NT2/D1 (cell line): ENCODE measurements at regions not wholly inside any gene's neighbourhood (a gene's known extent, or its start where the extent isn't known, plus 50 kb on each side); places are given as distances from the start of the nearest gene placed in this dataset.
"Not testable (repeated sequence)": the region's sequence is repeated elsewhere in the genome, so short reads cannot be mapped to it uniquely, and the experiment has no call there.

Source experiments
- DNase-seq: peaks from one replicate; pipeline ENCODE4 v3.0.0-alpha.2; 2011; ENCODE audit warnings: low read depth, low spot score
- H3K27me3 ChIP-seq: 2 replicates; pipeline ENCODE4 v1.6.0; 2011; ENCODE audit warnings: mild to moderate bottlenecking; ENCODE audit not compliant: insufficient read length, insufficient read depth
- H3K36me3 ChIP-seq: 2 replicates; pipeline ENCODE4 v1.6.1; 2011; ENCODE audit warnings: mild to moderate bottlenecking, low read length, mixed read lengths; ENCODE audit not compliant: insufficient read depth, insufficient read length
- H3K4me1 ChIP-seq: 2 replicates; pipeline ENCODE4 v1.5.1; 2011; ENCODE audit not compliant: insufficient read depth, insufficient read length
- H3K4me3 ChIP-seq: 2 replicates; pipeline ENCODE4 v1.5.1; 2011; ENCODE audit warnings: low read depth; ENCODE audit not compliant: insufficient read length
- H3K9ac ChIP-seq: 2 replicates; pipeline ENCODE4 v1.6.0; 2011; ENCODE audit warnings: low read depth; ENCODE audit not compliant: insufficient read length
- H3K9me3 ChIP-seq: 2 replicates; pipeline ENCODE4 v1.5.1; 2011; ENCODE audit warnings: mild to moderate bottlenecking, low read length; ENCODE audit not compliant: insufficient read depth
- SUZ12 ChIP-seq: IDR thresholded peaks from 2 replicates; pipeline ENCODE4 v1.6.1; 2011; ENCODE audit not compliant: insufficient read length, insufficient read depth; ENCODE audit errors: extremely low read depth
- YY1 ChIP-seq: IDR thresholded peaks from 2 replicates; pipeline ENCODE4 v1.6.1; 2011; ENCODE audit not compliant: insufficient read length, insufficient read depth
- ZNF274 ChIP-seq: IDR thresholded peaks from 2 replicates; pipeline ENCODE4 v1.6.1; 2011; ENCODE audit warnings: mild to moderate bottlenecking, low read depth, low read length

DNA sequence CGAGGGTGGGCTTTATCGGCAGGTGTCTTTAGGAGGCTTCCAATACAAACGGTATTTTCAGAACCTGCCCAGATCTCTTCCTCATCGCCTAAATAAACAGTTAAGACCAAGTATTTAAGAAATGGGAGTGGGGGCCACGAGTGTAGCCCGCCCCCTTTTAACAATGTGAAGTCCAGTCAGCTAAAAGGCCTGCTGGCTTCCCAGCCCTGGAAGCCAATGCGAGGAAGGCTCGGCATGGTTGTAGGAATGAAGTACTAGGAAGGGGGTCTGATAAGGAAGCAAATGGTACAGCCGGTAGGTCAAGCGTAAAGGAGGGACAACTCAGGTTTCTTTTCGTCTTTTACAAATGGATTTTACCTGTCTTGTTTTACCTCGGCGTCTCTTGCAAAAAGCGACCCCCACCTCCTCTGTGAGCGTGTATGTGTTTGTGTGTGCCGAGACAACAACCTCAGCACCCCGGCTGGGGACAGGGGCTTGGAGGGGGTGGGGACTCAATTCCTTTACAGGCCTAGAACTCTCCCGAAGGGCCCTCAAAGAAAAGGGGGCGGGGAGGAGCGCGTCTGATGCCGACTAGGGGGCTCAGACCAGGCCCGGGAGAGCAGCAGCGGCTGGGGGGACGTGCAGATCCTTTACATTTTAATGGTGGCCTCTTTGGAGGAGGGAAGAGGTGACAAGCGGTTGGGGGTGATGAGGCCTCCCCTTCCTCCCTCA, 147.6 kb downstream of the GPR85 start:
- Histone ChIP-seq H3K27me3 (no peaks in the 10 kb centered on the region), H3K36me3 (no peaks in the 10 kb centered on the region), H3K4me3 (peak overlapping the region; percentile 89), H3K9ac (peak overlapping the region; percentile 76), H3K9me3 (no peaks in the 10 kb centered on the region), H3K4me1 (no peaks in the 10 kb centered on the region)
- peak; percentile 44 for DNase-seq
- no peak for TF ChIP-seq ZNF274
- TF ChIP-seq YY1 = no peak
- TF ChIP-seq SUZ12 = no peak

DNA sequence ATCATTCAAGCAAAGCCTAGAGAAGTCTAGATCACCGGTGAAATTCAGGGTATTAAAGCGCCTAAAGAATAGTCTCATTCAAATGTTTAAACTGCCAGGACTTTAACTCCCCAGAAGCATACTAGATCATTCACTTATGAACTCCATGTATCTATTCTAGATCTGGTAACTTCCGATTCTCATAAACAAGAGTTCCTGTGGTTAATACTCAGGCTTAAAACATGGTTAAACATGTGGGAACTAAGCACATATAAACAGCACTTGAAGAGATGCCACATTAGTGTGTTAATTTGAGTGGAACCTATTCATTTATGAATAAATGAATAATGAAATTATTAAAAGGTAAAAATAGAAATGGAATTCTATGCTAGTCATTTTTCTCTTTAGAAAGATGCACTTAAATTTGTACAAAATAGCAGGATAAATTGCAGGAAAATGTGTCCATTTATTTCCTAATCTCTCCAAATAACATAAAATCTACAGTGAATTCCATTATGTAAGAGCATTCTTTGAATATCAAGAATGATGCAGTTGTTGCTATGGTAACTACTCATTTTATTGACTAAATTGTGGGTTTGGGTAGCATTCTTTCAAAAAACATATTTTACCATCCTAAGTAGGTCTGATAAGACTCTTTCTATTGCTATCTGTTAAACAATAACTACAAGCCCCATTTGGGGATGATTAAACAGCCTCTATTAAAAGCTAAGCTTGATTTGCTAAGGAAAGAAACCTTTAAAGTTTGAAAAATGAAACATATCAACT, 147.6 kb upstream of the TMEM168 start:
- DNase-seq = no peak
- no peak for TF ChIP-seq ZNF274
- no peak for TF ChIP-seq YY1
- TF ChIP-seq SUZ12 = no peak
- no peaks in the 10 kb centered on the region for H3K4me1 ChIP-seq
- H3K4me3 ChIP-seq = no peak overlapping the region
- no peaks in the 10 kb centered on the region for H3K36me3 ChIP-seq
- H3K9me3 ChIP-seq = no peaks in the 10 kb centered on the region
- no peak overlapping the region for H3K9ac ChIP-seq
- H3K27me3 ChIP-seq = no peaks in the 10 kb centered on the region

DNA sequence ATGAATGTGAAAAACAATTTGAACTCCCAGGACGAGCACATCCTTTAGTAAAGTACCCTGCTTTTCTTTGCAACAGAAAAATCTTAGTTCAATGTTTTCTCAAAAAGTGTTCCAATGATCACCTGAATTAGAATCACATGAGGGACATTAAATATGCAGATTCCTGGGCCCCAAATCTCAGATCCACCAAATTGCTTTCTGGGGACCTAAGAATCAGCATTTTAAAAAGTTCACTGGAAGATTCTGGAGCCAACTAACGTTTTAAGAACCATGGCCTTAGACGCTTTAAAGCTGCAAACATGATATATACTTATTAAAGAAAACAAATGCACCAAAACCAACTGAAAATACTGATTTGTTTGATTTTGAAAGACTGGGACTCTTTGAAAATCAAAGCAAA, 143.4 kb upstream of the TMEM168 start:
- H3K4me1 ChIP-seq = no peaks in the 10 kb centered on the region
- H3K9me3 ChIP-seq = no peaks in the 10 kb centered on the region
- H3K27me3 ChIP-seq = no peaks in the 10 kb centered on the region
- no peak overlapping the region for H3K4me3 ChIP-seq
- no peak overlapping the region for H3K9ac ChIP-seq
- no peaks in the 10 kb centered on the region for H3K36me3 ChIP-seq
- TF ChIP-seq ZNF274 (no peak), YY1 (no peak), SUZ12 (no peak)
- DNase-seq = no peak

DNA sequence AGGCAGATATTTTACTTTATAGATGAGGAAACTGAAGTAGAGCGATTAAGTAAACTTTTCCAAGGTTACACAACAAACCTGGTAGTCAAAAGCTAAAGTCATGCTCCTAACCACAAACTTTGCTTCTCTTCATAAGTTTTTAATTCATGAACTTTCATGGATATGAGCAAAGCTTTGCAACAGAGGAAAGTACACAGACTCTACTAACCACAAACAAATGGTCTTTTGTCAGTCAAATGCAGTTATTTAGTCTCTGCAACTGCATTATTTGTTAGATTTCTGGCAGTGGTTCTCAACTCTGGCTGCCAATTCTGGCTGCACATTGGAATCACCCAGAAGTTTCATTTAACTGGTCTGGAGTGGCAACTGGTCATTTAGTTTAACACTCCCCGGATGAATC, 140.6 kb upstream of the TMEM168 start:
- Histone ChIP-seq H3K4me1 (no peaks in the 10 kb centered on the region), H3K9me3 (no peaks in the 10 kb centered on the region), H3K9ac (no peak overlapping the region), H3K4me3 (no peak overlapping the region), H3K27me3 (no peaks in the 10 kb centered on the region), H3K36me3 (no peaks in the 10 kb centered on the region)
- no peak for DNase-seq
- TF ChIP-seq YY1 (no peak), ZNF274 (no peak), SUZ12 (no peak)

DNA sequence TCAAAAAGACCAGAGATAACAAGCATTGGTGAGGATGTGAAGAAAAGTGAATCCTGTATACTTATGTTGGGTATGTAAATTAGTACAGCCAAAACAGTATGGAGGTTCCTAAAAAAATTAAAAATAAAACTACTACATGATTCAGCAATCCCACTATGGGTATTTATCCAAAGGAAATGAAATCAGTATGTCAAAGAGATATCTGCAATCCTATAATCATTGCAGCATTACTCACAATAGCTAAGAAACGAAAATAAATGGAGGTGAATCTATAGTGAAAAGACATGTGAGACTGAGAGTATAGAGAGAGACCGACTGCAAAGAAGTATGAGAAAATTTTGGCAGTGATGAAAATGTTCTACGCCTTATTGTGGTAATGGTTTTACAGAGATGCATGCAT, 139.2 kb upstream of the TMEM168 start:
- Histone ChIP-seq H3K9ac (no peak overlapping the region), H3K9me3 (no peaks in the 10 kb centered on the region), H3K36me3 (no peaks in the 10 kb centered on the region), H3K27me3 (no peaks in the 10 kb centered on the region), H3K4me1 (no peaks in the 10 kb centered on the region), H3K4me3 (no peak overlapping the region)
- TF ChIP-seq ZNF274 (no peak), YY1 (no peak), SUZ12 (no peak)
- DNase-seq = no peak

DNA sequence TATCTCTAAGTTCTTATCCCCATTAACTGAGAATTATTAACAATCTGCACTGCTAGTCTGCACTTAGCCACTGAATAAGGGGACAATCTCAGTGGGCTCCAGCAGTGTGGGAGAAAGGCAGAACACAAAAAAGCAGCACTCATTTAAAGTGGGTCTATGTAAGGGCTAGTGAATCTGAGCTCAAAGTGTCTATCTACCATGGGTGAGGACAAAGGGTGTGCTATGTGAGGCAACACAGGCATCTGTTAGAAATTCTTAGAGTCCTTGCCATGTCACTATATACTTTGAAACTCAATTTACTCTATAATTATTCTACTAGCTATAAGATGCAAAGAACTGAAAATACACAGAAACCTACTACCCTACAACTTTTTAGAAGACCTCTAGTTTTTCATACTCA, 135.8 kb upstream of the TMEM168 start:
- DNase-seq = no peak
- H3K4me1 ChIP-seq = no peaks in the 10 kb centered on the region
- no peak overlapping the region for H3K9ac ChIP-seq
- no peaks in the 10 kb centered on the region for H3K36me3 ChIP-seq
- H3K9me3 ChIP-seq = no peaks in the 10 kb centered on the region
- TF ChIP-seq ZNF274 = no peak
- no peak for TF ChIP-seq SUZ12
- no peak for TF ChIP-seq YY1
- H3K27me3 ChIP-seq = no peaks in the 10 kb centered on the region
- H3K4me3 ChIP-seq = no peak overlapping the region

DNA sequence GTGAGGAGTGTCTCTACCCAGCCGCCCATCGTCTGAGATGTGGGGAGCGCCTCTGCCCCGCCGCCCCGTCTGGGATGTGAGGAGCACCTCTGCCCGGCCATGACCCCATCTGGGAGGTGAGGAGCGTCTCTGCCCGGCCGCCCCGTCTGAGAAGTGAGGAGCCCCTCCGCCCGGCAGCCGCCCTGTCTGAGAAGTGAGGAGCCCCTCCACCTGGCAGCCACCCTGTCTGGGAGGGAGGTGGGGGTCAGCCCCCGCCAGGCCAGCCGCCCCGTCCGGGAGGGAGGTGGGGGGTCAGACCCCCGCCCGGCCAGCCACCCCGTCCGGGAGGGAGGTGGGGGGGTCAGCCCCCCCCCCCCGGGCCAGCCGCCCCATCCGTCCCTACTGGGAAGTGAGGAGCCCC, 132.4 kb upstream of the TMEM168 start:
- not testable (repeated sequence) for H3K4me1 ChIP-seq, H3K4me3 ChIP-seq, H3K27me3 ChIP-seq, H3K9me3 ChIP-seq, H3K36me3 ChIP-seq, H3K9ac ChIP-seq, DNase-seq

DNA sequence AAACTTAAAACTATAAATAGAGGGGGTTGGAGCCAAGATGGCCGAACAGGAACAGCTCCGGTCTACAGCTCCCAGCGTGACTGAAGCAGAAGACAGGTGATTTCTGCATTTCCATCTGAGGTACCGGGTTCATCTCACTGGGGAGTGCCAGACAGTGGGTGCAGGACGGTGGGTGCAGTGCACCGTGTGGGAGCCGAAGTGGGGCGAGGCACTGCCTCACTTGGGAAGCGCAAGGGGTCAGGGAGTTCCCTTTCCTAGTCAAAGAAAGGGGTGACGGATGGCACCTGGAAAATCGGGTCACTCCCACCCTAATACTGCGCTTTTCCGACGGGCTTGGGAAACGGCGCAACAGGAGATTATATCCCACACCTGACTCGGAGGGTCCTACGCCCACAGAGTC, 126.2 kb upstream of the TMEM168 start:
- not testable (repeated sequence) for H3K9me3 ChIP-seq, DNase-seq, H3K4me3 ChIP-seq, H3K4me1 ChIP-seq, H3K36me3 ChIP-seq, H3K27me3 ChIP-seq, H3K9ac ChIP-seq
